Activated CD8-positive, alpha-beta T cell treated with anti-CD3 and anti-CD28 coated beads for 36 hours (primary cell): ENCODE measurements at regions not wholly inside any gene's neighbourhood (a gene's known extent, or its start where the extent isn't known, plus 50 kb on each side); places are given as distances from the start of the nearest gene placed in this dataset.

Source experiments
- ATAC-seq: fragments of 200-7000 bp; cut with Tn5 transposase; one replicate; pipeline ENCODE4 v1.10.0; 2021; ENCODE audit warnings: mild to moderate bottlenecking, moderate library complexity
- CTCF ChIA-PET: fragments of 350-600 bp; sonication (Branson Sonifier 250); formaldehyde crosslinking; loops from one replicate; lab custom pipeline; 2021; ENCODE audit warnings: antibody characterized with exemption; lab: Charles Lee
- POLR2A ChIA-PET: fragments of 350-600 bp; sonication (Branson Sonifier 250); formaldehyde crosslinking; loops from one replicate; lab custom pipeline; 2021; ENCODE audit warnings: antibody characterized with exemption; lab: Charles Lee
- DNase-seq: peaks from one replicate; pipeline ENCODE4 v3.0.0-alpha.2; 2020
- H3K27ac Mint-ChIP-seq: one replicate; pipeline ENCODE4 v1.8.0; 2021; ENCODE audit warnings: mild to moderate bottlenecking, mixed read lengths
- H3K27me3 Mint-ChIP-seq: one replicate; pipeline ENCODE4 v1.8.0; 2021; ENCODE audit warnings: mixed read lengths
- H3K36me3 Mint-ChIP-seq: one replicate; pipeline ENCODE4 v1.8.0; 2021; ENCODE audit warnings: low read depth, mixed read lengths
- H3K4me1 Mint-ChIP-seq: one replicate; pipeline ENCODE4 v1.8.0; 2021; ENCODE audit warnings: low read depth, mixed read lengths
- H3K4me3 Mint-ChIP-seq: one replicate; pipeline ENCODE4 v1.8.0; 2021; ENCODE audit warnings: mild to moderate bottlenecking, moderate library complexity, mixed read lengths
- H3K9me3 Mint-ChIP-seq: one replicate; pipeline ENCODE4 v1.8.0; 2021; ENCODE audit warnings: mixed read lengths
- intact Hi-C: fragments of 100-400 bp; cut with micrococcal nuclease; formaldehyde crosslinking; loops from one replicate; pipeline ENCODE4 v1.10.0; 2022
- TF ChIP-seq, protein P1 (sequence below): fragments of 200-600 bp; IDR thresholded peaks from one replicate; pipeline ENCODE4 v1.8.0; 2022; ENCODE audit warnings: antibody characterized with exemption, mild to moderate bottlenecking

DNA sequence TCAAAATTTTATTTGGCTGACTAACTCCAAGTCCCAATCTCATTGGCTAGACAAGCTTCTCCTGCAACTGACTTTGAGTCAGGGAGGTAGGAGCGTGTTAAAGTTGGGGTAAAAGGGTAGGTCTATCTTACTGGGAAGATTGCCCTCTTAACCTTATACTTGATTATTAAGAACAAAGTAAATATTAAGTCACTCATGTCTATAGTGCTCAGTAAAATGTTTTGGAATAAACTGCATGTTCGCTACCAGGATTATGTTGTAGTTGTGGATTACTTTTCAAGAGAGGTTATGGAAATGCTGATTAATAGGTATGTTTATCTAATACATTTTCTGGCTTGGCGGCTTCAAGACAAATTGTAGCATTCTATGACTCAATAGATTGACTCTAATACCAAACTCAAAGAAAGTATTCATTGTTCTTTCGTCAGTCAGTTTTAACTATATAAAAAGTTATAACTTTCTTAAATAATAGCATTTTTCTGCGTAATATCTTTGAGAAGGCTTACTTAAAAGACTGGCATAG is 539.1 kb downstream of the PSAT1 start:
- Mint-ChIP-seq H3K4me3 (no peak overlapping the region), H3K27ac (no peak overlapping the region), H3K27me3 (no peaks in the 10 kb centered on the region), H3K4me1 (no peaks in the 10 kb centered on the region), H3K36me3 (no peaks in the 10 kb centered on the region), H3K9me3 (no peaks in the 10 kb centered on the region)
- TF ChIP-seq, protein P1, sequence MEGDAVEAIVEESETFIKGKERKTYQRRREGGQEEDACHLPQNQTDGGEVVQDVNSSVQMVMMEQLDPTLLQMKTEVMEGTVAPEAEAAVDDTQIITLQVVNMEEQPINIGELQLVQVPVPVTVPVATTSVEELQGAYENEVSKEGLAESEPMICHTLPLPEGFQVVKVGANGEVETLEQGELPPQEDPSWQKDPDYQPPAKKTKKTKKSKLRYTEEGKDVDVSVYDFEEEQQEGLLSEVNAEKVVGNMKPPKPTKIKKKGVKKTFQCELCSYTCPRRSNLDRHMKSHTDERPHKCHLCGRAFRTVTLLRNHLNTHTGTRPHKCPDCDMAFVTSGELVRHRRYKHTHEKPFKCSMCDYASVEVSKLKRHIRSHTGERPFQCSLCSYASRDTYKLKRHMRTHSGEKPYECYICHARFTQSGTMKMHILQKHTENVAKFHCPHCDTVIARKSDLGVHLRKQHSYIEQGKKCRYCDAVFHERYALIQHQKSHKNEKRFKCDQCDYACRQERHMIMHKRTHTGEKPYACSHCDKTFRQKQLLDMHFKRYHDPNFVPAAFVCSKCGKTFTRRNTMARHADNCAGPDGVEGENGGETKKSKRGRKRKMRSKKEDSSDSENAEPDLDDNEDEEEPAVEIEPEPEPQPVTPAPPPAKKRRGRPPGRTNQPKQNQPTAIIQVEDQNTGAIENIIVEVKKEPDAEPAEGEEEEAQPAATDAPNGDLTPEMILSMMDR: no peak
- ChIA-PET POLR2A (no interaction called here), CTCF (no interaction called here)
- no peak for ATAC-seq
- DNase-seq: no peak
- intact Hi-C loops: no loop called here

DNA sequence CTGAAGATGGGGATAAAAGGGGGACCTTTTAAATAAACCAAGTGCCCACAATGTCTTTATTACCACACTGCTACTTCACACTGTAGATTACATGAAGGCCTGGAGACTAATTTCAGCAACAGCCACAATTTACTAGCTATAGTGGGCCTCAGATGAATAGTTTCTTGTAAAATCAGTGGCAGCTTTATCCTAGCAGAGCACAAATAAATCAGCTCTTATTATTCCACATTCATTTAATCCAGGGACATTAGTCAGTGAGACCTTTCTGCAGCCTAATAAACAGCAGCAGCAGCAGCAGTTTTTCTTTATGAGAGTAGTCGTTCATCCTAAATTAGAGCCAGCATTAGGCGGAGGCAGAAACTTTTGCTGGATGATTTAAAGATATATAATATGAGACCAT is 542.3 kb downstream of the PSAT1 start:
- Mint-ChIP-seq H3K27ac (no peak overlapping the region), H3K4me3 (no peak overlapping the region), H3K9me3 (peaks cover 12% of the 10 kb centered on the region), H3K27me3 (no peaks in the 10 kb centered on the region), H3K4me1 (no peaks in the 10 kb centered on the region), H3K36me3 (no peaks in the 10 kb centered on the region)
- POLR2A ChIA-PET: no interaction called here
- CTCF ChIA-PET: no interaction called here
- DNase-seq (no peak), ATAC-seq (no peak)
- TF ChIP-seq, protein P1: no peak
- intact Hi-C loops: no loop called here

DNA sequence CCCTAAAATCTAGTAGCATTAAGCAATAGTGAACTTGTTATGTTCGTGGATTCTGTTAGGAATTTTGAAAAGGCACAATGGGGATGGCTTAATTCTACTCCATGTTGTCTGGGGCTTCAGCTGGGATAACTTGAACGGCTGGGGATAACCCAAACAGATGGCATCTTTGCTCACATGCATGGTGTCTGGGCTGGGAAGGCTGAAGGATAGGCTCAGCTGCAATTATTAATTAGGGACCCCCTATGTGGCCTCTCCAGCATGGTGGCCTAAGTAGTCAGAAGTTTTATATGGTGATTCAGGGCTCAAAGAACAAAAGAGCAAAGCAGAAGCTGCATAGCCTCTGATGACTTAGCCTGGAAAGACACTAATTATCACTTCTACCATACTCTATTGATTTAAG is 551.1 kb downstream of the PSAT1 start:
- no peaks in the 10 kb centered on the region for H3K27me3 Mint-ChIP-seq
- TF ChIP-seq, protein P1: no peak
- H3K27ac Mint-ChIP-seq: no peak overlapping the region
- intact Hi-C loops: no loop called here
- H3K4me3 Mint-ChIP-seq: no peak overlapping the region
- POLR2A ChIA-PET: no interaction called here
- no peak for DNase-seq
- CTCF ChIA-PET: no interaction called here
- H3K9me3 Mint-ChIP-seq: peaks cover 15% of the 10 kb centered on the region
- H3K36me3 Mint-ChIP-seq: no peaks in the 10 kb centered on the region
- H3K4me1 Mint-ChIP-seq: no peaks in the 10 kb centered on the region
- no peak for ATAC-seq

DNA sequence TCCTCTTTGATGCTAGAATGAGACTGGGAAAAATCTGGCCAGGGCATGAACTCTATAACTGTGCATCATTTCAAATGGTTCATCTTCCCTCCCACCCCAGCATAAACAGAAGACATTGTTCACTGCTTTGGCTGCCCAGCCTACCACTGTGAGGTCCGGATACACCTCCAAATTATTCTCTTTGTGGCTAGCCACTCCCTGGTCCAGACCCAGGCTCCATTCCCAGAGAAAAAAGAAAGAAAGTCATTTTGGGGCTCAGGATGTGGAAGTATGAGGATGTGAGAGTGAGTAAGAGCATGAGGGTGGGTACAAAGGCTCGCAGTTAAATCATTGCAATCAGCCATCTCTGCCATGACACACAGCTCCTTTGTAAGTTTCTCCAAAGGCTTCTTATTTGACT is 559.2 kb downstream of the PSAT1 start:
- ChIA-PET POLR2A (no interaction called here), CTCF (no interaction called here)
- DNase-seq: no peak
- Mint-ChIP-seq H3K9me3 (no peaks in the 10 kb centered on the region), H3K36me3 (no peaks in the 10 kb centered on the region), H3K27me3 (no peaks in the 10 kb centered on the region), H3K4me3 (no peak overlapping the region), H3K27ac (no peak overlapping the region), H3K4me1 (no peaks in the 10 kb centered on the region)
- TF ChIP-seq, protein P1: no peak
- intact Hi-C loops: no loop called here
- no peak for ATAC-seq

DNA sequence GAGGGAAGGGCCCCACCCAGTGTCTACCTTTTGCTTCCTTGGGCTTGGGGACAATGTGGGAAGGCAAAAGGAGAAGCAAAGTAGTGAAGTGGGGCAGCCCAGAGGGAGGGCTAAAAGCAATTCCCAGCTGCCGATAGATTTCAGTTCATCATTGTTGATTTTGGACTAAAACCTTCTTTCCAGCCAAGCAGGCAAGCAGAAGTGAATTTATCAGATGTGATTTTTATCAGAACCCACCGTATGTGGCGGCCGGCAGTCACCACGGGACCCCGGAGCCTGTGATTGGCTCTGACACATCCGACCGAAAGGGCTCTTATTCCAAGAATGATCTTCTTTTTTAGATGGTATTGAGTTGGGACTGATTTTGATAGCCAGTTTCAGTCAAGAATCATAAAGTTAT is 559.9 kb downstream of the PSAT1 start:
- no peaks in the 10 kb centered on the region for H3K36me3 Mint-ChIP-seq
- H3K4me1 Mint-ChIP-seq: no peaks in the 10 kb centered on the region
- ATAC-seq (no peak), DNase-seq (no peak)
- H3K9me3 Mint-ChIP-seq: no peaks in the 10 kb centered on the region
- intact Hi-C loops: no loop called here
- H3K27me3 Mint-ChIP-seq: no peaks in the 10 kb centered on the region
- CTCF ChIA-PET: no interaction called here
- no peak overlapping the region for H3K4me3 Mint-ChIP-seq
- POLR2A ChIA-PET: no interaction called here
- H3K27ac Mint-ChIP-seq: no peak overlapping the region
- TF ChIP-seq, protein P1: no peak
